ENCODE measurements at regions not wholly inside any gene's neighbourhood (a gene's known extent, or its start where the extent isn't known, plus 50 kb on each side); places are given as distances from the start of the nearest gene placed in this dataset.

DNA sequence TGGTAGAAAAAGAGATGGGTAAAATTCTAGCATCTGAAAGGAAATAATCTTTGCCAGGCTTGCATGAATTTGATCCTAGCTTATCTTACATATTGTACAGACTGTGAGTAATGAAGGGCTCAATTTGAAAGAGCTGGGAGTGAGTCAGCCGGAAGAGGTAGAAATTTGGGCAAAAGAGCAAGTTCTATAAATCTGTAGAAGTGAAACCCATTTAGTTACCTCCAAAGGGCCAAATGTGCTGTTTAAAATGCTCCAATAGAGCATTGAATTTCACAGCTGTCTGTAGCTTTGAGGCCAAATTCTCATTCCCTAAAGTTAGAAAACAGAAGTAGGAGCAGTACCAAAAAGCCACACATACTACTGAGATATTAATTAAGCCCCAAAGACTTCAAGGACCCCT, 466.1 kb downstream of the BTBD3 start:
- no peak overlapping the region for H3K27ac Mint-ChIP-seq (ENCODE audit: unreplicated experiment)
- H3K4me1 Mint-ChIP-seq: no peaks in the 10 kb centered on the region
- peaks cover 3% of the 10 kb centered on the region for H3K9me3 Mint-ChIP-seq
- TF ChIP-seq, protein P1, sequence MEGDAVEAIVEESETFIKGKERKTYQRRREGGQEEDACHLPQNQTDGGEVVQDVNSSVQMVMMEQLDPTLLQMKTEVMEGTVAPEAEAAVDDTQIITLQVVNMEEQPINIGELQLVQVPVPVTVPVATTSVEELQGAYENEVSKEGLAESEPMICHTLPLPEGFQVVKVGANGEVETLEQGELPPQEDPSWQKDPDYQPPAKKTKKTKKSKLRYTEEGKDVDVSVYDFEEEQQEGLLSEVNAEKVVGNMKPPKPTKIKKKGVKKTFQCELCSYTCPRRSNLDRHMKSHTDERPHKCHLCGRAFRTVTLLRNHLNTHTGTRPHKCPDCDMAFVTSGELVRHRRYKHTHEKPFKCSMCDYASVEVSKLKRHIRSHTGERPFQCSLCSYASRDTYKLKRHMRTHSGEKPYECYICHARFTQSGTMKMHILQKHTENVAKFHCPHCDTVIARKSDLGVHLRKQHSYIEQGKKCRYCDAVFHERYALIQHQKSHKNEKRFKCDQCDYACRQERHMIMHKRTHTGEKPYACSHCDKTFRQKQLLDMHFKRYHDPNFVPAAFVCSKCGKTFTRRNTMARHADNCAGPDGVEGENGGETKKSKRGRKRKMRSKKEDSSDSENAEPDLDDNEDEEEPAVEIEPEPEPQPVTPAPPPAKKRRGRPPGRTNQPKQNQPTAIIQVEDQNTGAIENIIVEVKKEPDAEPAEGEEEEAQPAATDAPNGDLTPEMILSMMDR (conservative IDR thresholded peaks at IDR 0.05): no peak
- H3K27me3 Mint-ChIP-seq (ENCODE audit: low read depth): no peaks in the 10 kb centered on the region
- DNase-seq (ENCODE audit: low read depth, low spot score): no peak
- H3K36me3 Mint-ChIP-seq (ENCODE audit: low read depth): no peaks in the 10 kb centered on the region
- H3K4me3 Mint-ChIP-seq: no peak overlapping the region

DNA sequence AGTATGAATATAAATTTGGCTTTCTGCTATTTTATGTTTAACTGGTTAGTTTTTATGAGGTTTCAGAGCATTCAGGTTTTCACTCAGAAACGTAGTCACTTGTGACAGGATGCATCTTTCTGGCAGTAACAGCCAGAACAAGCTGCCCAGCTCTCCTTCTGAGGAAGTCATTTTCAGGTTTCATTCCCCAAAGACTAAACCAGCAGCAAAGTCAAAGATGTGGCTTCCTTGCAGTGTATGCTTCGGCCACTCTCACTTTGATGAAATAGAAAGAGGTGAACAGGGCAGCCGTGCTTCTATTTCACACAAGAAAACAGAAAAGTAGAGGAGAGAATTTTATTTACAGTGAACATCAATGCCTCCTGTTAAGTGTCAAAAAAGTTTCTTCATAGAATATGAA, 469.1 kb downstream of the BTBD3 start:
- no peaks in the 10 kb centered on the region for H3K27me3 Mint-ChIP-seq (ENCODE audit: low read depth)
- peaks cover 6% of the 10 kb centered on the region for H3K9me3 Mint-ChIP-seq
- no peaks in the 10 kb centered on the region for H3K36me3 Mint-ChIP-seq (ENCODE audit: low read depth)

DNA sequence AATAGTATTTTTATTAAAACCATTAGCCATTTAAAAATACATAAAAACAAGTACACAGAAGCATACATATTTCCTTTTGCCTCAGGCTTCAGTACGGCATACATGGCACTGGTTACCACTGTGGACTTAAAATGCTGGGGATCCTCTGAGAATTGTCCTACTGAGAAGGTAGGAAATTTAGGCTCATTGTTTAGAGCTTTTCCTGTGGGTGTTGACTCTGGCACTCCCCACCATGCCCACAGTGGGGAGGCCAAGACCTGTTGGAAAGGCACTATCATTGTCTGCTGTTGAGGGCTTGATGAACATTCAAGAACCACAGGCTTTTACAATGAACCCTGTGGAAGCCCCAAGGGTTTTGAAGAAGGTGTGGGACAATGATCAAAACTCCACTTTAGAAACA, 473.4 kb downstream of the BTBD3 start:
- Mint-ChIP-seq H3K27me3 (ENCODE audit: low read depth) (no peaks in the 10 kb centered on the region), H3K36me3 (ENCODE audit: low read depth) (no peaks in the 10 kb centered on the region), H3K4me1 (no peaks in the 10 kb centered on the region), H3K9me3 (peaks cover 6% of the 10 kb centered on the region), H3K27ac (ENCODE audit: unreplicated experiment) (no peak overlapping the region), H3K4me3 (no peak overlapping the region)
- DNase-seq (ENCODE audit: low read depth, low spot score): no peak
- TF ChIP-seq, protein P1 (conservative IDR thresholded peaks at IDR 0.05): no peak

More for the DNA sequence above, 469.1 kb downstream of the BTBD3 start:
- Mint-ChIP-seq H3K4me1 (no peaks in the 10 kb centered on the region), H3K27ac (ENCODE audit: unreplicated experiment) (no peak overlapping the region), H3K4me3 (no peak overlapping the region)
- no peak for DNase-seq (ENCODE audit: low read depth, low spot score)
- TF ChIP-seq, protein P1 (conservative IDR thresholded peaks at IDR 0.05): no peak

DNA sequence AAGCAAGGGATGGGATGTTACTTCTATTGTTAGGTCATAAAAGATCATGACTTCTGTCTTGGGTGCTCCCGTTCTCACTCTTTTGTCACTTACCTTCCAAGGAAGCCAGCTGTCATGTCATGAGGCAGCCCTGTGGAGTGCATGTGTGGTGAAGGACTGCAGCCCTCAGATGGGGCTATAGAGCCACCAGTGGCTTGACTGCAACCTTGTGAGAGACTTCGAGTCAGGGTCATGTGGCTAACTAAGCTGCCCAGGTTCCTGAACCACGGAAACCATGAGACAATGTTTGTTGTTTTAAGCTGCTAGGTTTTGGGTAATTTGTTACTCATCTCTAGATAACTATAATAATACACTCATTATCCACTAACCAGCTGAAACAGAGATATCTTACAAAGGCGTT, 477.1 kb downstream of the BTBD3 start:
- TF ChIP-seq, protein P1 (conservative IDR thresholded peaks at IDR 0.05): no peak
- H3K27ac Mint-ChIP-seq (ENCODE audit: unreplicated experiment): no peak overlapping the region
- no peak overlapping the region for H3K4me3 Mint-ChIP-seq
- no peaks in the 10 kb centered on the region for H3K27me3 Mint-ChIP-seq (ENCODE audit: low read depth)
- DNase-seq (ENCODE audit: low read depth, low spot score): no peak
- no peaks in the 10 kb centered on the region for H3K36me3 Mint-ChIP-seq (ENCODE audit: low read depth)
- peaks cover 6% of the 10 kb centered on the region for H3K9me3 Mint-ChIP-seq
- H3K4me1 Mint-ChIP-seq: no peaks in the 10 kb centered on the region

DNA sequence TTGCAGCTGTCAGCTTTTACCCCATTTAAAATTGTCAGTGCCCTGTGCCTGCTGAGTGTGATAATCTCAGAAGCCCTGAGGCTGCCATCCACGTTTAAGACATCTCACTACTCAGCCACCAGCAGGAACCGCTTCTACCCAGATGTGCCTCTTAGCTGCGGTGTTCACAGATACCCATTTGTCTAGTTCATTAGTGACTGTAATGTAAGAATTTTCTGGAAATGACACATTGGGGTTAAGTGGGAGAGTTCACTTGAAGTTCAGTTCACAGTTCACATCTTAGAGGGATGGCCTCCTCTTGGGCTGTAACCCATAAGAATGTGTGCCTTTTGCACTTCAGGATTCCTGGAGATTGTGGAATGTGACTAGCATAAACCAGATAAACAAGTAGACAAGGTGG, 477.7 kb downstream of the BTBD3 start:
- no peaks in the 10 kb centered on the region for H3K36me3 Mint-ChIP-seq (ENCODE audit: low read depth)
- no peaks in the 10 kb centered on the region for H3K27me3 Mint-ChIP-seq (ENCODE audit: low read depth)
- TF ChIP-seq, protein P1 (conservative IDR thresholded peaks at IDR 0.05): no peak
- H3K4me1 Mint-ChIP-seq: no peaks in the 10 kb centered on the region
- peaks cover 3% of the 10 kb centered on the region for H3K9me3 Mint-ChIP-seq
- no peak for DNase-seq (ENCODE audit: low read depth, low spot score)
- H3K4me3 Mint-ChIP-seq: no peak overlapping the region
- H3K27ac Mint-ChIP-seq (ENCODE audit: unreplicated experiment): no peak overlapping the region

DNA sequence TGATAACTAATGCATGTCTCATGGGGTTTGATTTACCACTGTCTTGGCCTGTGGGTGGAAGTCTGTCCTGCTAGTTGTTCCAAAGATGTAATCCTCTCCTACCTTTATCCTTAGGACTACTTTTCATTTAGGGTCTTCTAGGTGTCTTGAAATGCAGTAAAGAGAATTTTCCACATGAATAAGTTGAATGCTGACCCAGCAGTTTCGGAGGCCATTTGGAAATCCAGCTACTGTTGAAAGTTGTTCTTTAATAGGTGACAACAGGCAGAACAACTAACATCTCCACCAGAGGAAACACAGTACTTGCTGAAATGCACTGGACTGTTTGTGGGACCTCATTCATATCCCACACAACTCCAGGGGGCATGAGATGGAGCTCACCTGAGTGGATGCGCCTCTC, 478.1 kb downstream of the BTBD3 start:
- H3K4me1 Mint-ChIP-seq: no peaks in the 10 kb centered on the region
- no peak overlapping the region for H3K27ac Mint-ChIP-seq (ENCODE audit: unreplicated experiment)
- no peak for DNase-seq (ENCODE audit: low read depth, low spot score)
- no peak overlapping the region for H3K4me3 Mint-ChIP-seq
- no peaks in the 10 kb centered on the region for H3K36me3 Mint-ChIP-seq (ENCODE audit: low read depth)
- no peaks in the 10 kb centered on the region for H3K27me3 Mint-ChIP-seq (ENCODE audit: low read depth)
- TF ChIP-seq, protein P1 (conservative IDR thresholded peaks at IDR 0.05): no peak
- peaks cover 3% of the 10 kb centered on the region for H3K9me3 Mint-ChIP-seq

Data from neural crest cell (in vitro differentiated cells).